ENCODE measurements at regions not wholly inside any gene's neighbourhood (a gene's known extent, or its start where the extent isn't known, plus 50 kb on each side); places are given as distances from the start of the nearest gene placed in this dataset.

DNA sequence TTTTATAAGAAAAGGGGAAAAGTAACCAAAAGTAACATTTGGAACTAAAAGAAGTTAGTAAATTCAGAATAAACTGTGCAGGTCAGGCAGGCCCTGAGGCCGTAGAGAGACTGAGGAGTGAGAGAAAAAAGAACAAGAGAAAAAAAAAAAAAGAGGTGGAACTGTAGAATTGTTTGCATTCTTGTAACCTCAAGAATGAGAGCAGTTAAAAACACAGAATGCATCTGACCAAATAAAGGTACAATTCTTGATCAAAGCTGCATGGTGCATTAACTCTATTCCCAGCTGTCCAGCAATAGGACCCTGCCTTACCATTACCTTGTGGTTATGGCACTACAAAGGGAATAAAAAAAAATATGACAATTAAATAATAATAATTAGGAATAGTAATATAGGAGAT, 170.1 kb upstream of the SEMA3A start:
- TF ChIP-seq GATA2 (IDR thresholded peaks at IDR 0.05; ENCODE audit: low read depth, low read length) (no peak), GATA3 (IDR thresholded peaks at IDR 0.05; ENCODE audit: low read depth, low read length) (no peak)

DNA sequence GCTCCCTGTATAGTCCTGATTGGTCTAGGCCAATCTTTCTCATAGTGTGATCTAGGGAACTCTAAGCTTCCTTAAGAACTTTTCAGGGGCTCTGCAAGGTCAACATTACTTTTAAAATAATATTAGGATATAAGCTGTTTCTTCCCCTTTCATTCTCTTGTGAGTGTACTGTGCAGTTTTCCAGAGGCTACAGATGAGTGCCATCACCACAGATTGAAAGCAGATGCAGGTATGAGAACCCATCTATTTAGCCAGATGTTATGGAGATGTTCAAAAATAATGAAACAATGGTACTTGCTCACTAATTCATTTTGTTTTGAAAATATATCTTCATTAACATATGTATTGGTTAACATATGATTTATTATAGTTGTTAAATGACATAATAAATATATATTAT, 169.2 kb upstream of the SEMA3A start:
- no peak for TF ChIP-seq GATA2 (IDR thresholded peaks at IDR 0.05; ENCODE audit: low read depth, low read length)
- no peak for TF ChIP-seq GATA3 (IDR thresholded peaks at IDR 0.05; ENCODE audit: low read depth, low read length)

DNA sequence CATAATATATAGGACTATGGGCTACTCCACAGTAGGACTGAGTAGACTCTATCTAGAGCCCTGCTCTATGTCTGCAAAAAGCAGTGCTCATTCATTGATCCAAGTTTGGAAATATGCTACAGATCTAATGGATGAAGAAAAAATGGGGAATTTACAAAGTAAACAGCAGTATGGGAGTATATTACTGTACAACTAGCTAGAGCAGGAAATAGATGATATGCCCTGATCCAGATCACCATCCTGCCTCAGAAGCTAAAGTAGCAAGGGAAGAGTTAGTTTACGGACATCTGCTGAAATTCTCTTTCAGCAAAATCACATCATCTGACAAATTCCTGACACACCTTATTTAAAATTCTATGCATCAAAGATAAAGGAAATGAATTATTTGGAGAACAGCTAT, 168.2 kb upstream of the SEMA3A start:
- TF ChIP-seq GATA2 (IDR thresholded peaks at IDR 0.05; ENCODE audit: low read depth, low read length) (no peak), GATA3 (IDR thresholded peaks at IDR 0.05; ENCODE audit: low read depth, low read length) (no peak)

DNA sequence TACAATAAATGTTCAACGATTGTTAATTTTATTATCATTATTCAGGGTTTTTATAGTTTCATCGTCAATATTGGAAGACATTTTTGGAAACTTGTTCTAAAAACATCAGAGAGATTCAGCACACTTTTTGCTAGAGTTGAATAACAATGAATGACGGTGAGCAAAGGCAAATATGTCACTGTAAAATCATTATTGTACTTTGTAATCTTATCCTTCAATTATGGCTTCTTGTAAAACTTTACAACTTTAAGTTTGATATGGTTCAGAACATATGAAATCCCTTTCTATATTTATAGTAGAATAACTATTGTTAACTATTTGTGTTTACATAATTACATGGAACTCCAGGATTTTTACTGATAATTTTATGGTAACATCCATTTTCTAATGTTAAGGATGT, 167.8 kb upstream of the SEMA3A start:
- TF ChIP-seq GATA2 (IDR thresholded peaks at IDR 0.05; ENCODE audit: low read depth, low read length) (no peak), GATA3 (IDR thresholded peaks at IDR 0.05; ENCODE audit: low read depth, low read length) (no peak)

DNA sequence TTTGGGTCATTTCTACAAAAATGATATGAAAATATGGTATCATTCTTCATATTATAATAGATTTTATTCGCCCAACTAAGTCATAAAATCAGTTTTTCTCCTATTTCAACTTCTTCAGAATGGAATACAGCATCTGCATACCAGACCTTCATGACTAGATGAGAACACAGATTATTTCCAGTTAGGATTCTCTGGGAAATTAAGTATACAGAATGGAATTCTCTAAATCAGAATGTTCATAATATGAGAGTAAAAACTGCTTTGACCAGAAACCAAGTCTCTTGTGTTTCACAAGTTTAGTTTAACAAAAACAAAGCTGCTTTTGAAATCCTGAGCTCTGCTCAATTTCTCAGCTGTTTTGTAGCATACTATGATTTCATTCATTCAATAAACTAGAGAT, 160.3 kb upstream of the SEMA3A start:
- no peak for TF ChIP-seq GATA2 (IDR thresholded peaks at IDR 0.05; ENCODE audit: low read depth, low read length)
- peak; percentile 62 for TF ChIP-seq GATA3 (IDR thresholded peaks at IDR 0.05; ENCODE audit: low read depth, low read length)

DNA sequence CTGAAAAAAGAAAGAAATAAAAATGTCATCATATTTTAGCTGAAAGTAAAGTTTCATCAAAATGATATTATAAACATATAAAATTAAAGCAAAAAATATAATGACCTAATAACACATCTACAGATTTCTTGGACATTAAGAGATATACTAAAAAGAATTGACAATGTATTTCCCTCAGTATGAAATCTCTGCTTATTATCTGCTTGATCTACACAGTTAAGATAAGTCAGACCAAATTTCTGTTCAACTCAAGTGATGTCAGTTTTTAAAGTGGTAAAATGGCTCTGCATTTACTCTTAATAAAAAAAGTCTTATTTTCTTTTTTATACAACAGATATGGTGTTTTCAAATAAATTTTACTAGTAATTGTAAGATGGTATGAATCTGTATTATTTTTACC, 159.4 kb upstream of the SEMA3A start:
- peak; percentile 66; the same call in 1 of the 2 replicates for TF ChIP-seq GATA3 (IDR thresholded peaks at IDR 0.05; ENCODE audit: low read depth, low read length)
- TF ChIP-seq GATA2 (IDR thresholded peaks at IDR 0.05; ENCODE audit: low read depth, low read length), result no peak

DNA sequence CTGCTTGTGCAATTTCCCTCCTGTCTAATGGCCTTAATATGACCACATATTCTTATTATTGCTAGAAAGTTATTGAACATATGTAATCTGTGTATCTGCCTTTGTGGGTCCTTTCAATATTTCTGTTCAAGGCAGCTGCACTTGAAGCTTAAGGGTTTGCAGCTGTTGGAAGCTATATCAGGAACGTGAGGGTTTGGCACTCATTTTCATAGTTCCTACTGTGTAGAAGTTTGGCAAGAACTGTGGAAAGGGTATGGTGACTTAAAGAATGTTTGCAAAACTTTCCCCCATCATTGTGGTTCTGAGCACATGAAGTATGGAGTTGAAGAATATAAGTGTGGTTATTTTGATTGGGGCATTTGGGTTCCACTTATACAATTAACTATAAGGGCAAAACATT, 144.7 kb upstream of the SEMA3A start:
- TF ChIP-seq GATA3 (IDR thresholded peaks at IDR 0.05; ENCODE audit: low read depth, low read length) (no peak), GATA2 (IDR thresholded peaks at IDR 0.05; ENCODE audit: low read depth, low read length) (no peak)

DNA sequence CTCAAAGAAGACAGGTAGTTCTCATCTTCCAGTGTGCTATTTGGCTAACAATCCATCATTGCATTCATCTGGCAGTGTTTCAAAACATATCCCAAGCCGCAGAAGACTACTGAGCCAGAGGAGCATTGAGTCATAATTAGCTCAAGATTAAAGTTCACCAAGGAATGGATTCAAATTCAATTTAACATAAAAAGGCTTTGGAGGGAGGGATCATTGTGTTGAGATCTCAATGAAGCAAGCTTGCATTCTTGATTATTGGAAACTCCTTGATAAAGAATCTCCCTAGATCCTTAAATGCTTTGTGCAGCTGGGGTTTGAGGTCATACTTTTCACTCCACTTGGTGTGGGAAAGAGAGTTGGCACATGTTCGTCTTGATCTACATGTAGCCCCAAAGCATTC, 142.8 kb upstream of the SEMA3A start:
- TF ChIP-seq GATA2 (IDR thresholded peaks at IDR 0.05; ENCODE audit: low read depth, low read length) (no peak), GATA3 (IDR thresholded peaks at IDR 0.05; ENCODE audit: low read depth, low read length) (no peak)

DNA sequence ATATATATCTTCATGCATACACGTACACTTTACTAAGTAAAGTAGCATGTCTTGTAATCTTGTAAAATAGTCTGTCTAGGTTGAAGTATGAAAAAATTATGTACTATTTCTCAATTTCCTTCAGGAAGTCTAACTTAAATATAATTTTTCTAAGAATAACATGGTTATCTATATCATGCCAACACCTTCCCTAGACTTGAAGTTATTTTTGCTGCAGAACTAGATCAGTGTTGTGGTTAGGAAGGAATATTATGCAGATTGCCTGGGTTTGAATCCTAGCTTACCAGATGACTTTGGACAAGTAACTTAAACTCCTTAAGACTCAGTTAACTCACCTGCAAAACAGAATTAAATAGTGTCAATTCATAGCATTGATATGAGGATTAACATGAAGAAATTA, 142.2 kb upstream of the SEMA3A start:
- TF ChIP-seq GATA2 (IDR thresholded peaks at IDR 0.05; ENCODE audit: low read depth, low read length), result no peak
- TF ChIP-seq GATA3 (IDR thresholded peaks at IDR 0.05; ENCODE audit: low read depth, low read length), result no peak

DNA sequence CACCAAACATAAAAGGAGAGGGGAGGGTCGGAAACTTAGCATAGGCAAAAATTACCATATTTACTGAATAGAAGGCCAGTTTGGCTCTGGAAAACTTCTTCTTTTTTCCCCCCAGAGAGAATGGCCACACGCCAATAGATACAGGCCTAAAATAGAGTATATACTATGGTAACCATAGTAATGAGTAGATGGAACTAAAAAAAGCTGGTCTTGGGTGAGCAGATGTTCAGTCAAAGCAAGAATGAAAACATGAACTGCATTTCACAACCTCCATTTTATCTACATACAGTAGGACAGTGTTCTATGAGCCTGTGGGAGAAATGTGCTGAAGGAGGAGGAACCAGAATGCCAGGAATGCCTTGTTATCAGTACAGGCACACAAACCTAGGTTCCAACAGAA, 141.7 kb upstream of the SEMA3A start:
- TF ChIP-seq GATA3 (IDR thresholded peaks at IDR 0.05; ENCODE audit: low read depth, low read length), result no peak

DNA sequence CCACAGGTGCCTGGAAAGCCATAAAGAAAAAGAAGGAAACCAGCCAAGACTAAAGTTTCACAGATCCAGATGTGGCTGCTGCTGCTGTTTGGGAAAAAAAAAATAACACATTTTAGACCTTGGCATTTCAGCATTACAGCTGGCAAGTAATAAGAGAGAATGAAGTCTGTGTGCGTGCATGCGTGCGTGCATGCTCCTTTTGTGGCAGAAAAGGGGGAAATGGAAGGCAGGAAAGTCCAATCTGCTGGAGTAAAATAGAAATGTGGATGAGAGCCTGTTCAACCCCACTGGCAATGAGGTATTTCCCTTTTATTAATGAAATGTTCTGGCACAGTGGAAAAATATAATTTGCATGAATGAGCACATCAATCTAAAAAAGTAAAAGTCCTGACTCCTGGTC, 137.0 kb upstream of the SEMA3A start:
- TF ChIP-seq GATA3 (IDR thresholded peaks at IDR 0.05; ENCODE audit: low read depth, low read length) (no peak), GATA2 (IDR thresholded peaks at IDR 0.05; ENCODE audit: low read depth, low read length) (no peak)

DNA sequence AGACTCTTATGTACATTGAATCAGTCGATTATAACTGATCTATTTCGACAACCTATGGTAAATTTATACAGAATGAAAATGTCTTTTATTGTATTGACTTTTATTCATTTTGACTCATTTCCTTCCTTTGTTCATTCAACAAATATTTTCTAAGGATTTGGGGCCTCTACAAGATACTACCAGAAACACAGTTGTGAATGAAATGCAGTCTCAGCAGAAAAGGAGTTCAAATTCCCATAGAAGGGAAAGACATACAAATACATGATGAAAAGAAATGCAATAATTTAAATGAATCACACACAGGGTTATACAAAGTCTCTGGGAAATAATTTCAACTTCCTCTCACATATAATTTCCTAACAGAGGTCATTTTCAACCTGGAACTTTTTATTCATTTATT, 134.0 kb upstream of the SEMA3A start:
- TF ChIP-seq GATA3 (IDR thresholded peaks at IDR 0.05; ENCODE audit: low read depth, low read length) (no peak), GATA2 (IDR thresholded peaks at IDR 0.05; ENCODE audit: low read depth, low read length) (no peak)

DNA sequence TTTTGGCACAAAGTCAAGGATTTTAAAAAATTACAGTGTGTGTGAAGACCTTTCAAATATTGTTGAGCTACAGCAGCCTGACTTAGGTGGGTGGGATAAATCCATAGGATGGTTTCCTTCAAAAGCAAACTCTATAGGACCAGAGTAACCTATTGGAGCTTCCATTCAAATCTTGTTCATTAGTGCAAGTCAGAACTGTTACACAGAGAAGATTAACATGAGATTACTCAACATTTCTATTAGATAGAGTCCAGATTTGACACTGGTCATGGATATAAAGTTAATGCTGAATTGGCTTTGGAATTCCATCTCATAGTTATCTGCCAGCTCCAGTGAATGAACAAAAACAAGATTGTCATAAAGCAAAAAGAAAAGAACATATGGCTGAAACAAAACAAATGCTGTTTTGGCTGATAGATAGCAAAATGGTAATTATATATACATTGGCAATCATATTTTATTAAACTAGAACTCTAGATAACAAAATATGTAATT, 129.6 kb upstream of the SEMA3A start:
- TF ChIP-seq GATA2 (IDR thresholded peaks at IDR 0.05; ENCODE audit: low read depth, low read length) (no peak), GATA3 (IDR thresholded peaks at IDR 0.05; ENCODE audit: low read depth, low read length) (no peak)

DNA sequence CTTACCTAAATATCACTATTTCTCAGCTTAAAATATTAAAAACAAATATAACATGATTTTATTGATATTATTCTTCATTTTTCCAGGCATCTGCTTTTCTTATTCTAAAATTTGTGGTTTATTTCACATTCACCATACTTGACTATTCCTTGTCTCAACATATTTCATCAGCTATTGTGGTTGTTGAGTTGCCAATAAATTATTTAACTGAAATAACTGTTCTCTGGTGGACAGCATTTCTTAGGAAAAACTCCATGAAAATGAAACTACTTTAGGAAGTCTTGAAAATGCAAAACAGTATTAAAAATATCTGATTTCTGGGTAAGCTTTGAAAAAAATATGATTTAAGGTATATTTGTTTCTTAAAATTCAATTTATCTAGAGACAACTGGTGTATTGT, 122.9 kb upstream of the SEMA3A start:
- TF ChIP-seq GATA3 (IDR thresholded peaks at IDR 0.05; ENCODE audit: low read depth, low read length) (no peak), GATA2 (IDR thresholded peaks at IDR 0.05; ENCODE audit: low read depth, low read length) (no peak)

DNA sequence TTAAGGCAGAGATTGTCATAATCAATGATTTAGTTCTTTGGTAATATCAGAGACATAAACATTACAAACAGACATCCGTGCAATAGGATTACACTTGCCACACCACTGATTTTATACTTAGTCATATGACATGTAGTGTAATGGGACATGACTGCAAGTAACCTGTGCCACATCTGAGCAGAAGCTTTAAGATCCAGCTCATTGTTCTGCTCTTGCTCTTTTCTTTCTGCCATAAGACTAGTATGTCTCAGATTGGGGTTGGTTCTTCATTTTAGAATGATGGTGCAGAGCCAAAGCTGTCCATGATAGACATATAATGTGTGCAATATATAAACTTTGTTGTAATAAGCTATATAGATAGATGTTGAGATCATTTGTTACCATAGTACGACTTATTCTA, 119.7 kb upstream of the SEMA3A start:
- TF ChIP-seq GATA2 (IDR thresholded peaks at IDR 0.05; ENCODE audit: low read depth, low read length) (no peak), GATA3 (IDR thresholded peaks at IDR 0.05; ENCODE audit: low read depth, low read length) (no peak)

DNA sequence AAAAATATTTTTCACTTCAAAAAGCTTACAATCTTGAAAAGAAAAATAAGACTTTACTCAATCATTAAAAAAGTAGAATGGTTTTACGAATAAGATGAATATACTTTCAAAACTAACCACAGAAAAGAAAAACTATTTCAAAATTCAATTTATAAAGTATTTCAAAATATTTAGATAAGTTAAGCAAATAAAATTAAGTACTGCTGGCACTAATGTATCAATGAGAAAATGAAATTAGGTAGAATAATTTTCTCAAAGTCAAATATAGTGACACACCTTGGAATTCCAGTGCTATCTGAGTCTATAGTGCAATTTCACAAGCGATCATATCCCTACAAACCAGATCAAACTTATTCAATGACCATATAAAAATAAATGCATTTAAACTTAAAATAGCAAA, 109.8 kb upstream of the SEMA3A start:
- no peak for TF ChIP-seq GATA3 (IDR thresholded peaks at IDR 0.05; ENCODE audit: low read depth, low read length)
- no peak for TF ChIP-seq GATA2 (IDR thresholded peaks at IDR 0.05; ENCODE audit: low read depth, low read length)

Measured in SH-SY5Y (cell line).